RWPE1 (cell line): ENCODE measurements at regions not wholly inside any gene's neighbourhood (a gene's known extent, or its start where the extent isn't known, plus 50 kb on each side); places are given as distances from the start of the nearest gene placed in this dataset.

Experiments used
- CTCF ChIA-PET: fragments of 350-600 bp; sonication (Branson Sonifier 250); formaldehyde crosslinking; extraction: SDS; loops from one replicate; lab custom pipeline; 2021; lab: Yijun Ruan, JAX
- POLR2A ChIA-PET: fragments of 400-600 bp; formaldehyde crosslinking; extraction: SDS; loops from one replicate; lab custom pipeline; 2020; ENCODE audit warnings: antibody characterized with exemption; ENCODE audit not compliant: low non-redundant PET; lab: Yijun Ruan, JAX
- DNase-seq: peaks from one replicate; pipeline ENCODE4 v3.0.0; 2012; ENCODE audit warnings: low spot score
- H3K27ac ChIP-seq: fragments of 450-650 bp; 2 replicates; pipeline ENCODE4 v1.5.1; 2017
- TF ChIP-seq, protein P1 (sequence below): fragments of 450-650 bp; conservative IDR thresholded peaks from 2 replicates; pipeline ENCODE4 v1.5.1; 2017; ENCODE audit warnings: low read depth, mild to moderate bottlenecking

DNA sequence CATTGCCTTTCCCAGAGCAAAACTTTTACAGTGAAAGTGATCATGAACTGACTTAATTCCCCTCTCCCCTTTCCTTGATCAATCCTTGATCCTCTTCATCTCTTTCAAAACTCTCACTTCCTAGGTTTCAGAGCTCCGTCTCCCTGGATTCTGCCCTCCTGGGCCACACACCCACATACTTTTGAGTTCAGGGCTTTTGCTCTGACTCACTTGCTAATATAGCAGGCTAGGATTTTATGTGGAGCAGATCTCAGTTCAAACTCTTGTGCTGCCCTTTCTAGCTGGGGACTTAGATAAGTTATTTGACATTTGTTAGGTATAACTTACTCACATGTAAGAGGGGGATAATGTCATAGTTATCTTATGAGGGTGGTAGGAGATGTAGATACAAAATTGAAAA is 109.1 kb upstream of the MLIP start:
- no peak for DNase-seq
- POLR2A ChIA-PET = no interaction called here
- TF ChIP-seq, protein P1, sequence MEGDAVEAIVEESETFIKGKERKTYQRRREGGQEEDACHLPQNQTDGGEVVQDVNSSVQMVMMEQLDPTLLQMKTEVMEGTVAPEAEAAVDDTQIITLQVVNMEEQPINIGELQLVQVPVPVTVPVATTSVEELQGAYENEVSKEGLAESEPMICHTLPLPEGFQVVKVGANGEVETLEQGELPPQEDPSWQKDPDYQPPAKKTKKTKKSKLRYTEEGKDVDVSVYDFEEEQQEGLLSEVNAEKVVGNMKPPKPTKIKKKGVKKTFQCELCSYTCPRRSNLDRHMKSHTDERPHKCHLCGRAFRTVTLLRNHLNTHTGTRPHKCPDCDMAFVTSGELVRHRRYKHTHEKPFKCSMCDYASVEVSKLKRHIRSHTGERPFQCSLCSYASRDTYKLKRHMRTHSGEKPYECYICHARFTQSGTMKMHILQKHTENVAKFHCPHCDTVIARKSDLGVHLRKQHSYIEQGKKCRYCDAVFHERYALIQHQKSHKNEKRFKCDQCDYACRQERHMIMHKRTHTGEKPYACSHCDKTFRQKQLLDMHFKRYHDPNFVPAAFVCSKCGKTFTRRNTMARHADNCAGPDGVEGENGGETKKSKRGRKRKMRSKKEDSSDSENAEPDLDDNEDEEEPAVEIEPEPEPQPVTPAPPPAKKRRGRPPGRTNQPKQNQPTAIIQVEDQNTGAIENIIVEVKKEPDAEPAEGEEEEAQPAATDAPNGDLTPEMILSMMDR = no peak
- CTCF ChIA-PET = no interaction called here
- H3K27ac ChIP-seq = no peak overlapping the region

DNA sequence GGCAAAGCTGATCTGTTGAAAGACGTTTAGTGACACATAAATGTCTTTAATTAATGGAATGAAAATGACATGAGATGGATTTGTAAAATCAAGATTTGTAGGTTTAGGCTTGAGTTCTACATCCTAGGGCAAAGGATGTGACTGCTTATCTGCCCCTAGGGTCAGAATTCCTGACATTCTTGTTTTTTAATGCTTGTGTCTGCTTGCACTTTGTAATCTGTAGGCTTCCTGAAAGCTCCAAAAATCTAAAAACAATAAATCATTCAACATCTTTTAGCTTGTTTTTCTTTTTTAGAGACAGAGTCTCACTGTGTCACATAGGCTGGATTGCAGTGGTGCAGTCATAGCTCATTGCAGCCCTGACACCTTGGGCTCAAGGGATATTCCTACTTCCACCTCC is 107.9 kb upstream of the MLIP start:
- POLR2A ChIA-PET = no interaction called here
- TF ChIP-seq, protein P1 = no peak
- H3K27ac ChIP-seq = no peak overlapping the region
- CTCF ChIA-PET = interaction anchor here (0.6 kb wide), 1 partner anchor 173 kb away, joined by 3 read pairs; no protein-coding TSS in a partner anchor
- DNase-seq = peak; percentile 22

DNA sequence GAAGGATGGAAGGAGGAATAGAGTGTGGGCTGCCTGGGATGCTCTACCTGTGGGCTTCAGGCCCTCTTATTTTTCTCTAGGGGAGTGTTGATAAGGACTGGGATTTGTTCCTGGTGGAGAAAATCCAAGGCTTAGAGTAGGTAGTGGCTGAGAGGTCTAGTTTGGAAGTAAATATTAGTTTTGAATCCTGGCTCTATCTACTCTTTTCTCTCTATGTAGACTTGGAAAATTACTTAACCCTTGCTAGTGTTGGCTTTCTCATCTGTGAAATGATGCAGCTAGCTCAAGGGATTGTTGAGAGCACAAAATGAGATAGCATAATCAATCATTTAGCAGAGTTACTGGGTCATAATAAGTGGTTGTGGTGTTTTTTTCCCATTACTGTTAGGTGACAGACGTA is 102.7 kb upstream of the MLIP start:
- H3K27ac ChIP-seq = no peak overlapping the region
- TF ChIP-seq, protein P1 = no peak
- CTCF ChIA-PET = no interaction called here
- POLR2A ChIA-PET = no interaction called here
- no peak for DNase-seq

DNA sequence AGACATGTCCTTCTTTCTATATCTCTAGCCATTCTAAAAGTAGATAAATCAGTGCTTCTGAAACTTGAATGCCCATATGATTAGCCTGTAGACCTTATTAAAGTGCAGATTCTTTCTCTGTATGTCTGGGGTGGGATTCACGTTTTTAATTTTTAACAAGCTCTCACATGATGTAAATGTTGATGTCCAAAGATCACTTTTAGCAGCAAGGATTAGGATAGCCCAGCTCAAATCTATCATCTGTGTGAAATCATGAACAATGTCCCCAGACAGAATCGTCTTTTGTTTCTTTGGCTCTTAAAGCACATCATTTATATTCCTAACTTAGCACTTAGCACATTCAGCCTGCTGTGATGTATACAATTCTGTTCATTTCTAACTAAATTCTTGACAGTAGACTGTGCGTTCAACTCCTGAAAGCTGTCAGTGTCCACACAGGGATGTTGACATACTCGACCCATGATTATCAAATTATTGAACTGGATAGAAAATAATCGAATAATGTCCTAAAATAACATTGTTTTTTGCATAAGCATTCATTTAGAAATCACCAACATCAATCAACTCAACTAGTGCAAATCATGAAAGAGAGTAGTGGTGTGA is 102.1 kb upstream of the MLIP start:
- ChIA-PET CTCF (no interaction called here), POLR2A (no interaction called here)
- TF ChIP-seq, protein P1 = no peak
- H3K27ac ChIP-seq = no peak overlapping the region
- no peak for DNase-seq

DNA sequence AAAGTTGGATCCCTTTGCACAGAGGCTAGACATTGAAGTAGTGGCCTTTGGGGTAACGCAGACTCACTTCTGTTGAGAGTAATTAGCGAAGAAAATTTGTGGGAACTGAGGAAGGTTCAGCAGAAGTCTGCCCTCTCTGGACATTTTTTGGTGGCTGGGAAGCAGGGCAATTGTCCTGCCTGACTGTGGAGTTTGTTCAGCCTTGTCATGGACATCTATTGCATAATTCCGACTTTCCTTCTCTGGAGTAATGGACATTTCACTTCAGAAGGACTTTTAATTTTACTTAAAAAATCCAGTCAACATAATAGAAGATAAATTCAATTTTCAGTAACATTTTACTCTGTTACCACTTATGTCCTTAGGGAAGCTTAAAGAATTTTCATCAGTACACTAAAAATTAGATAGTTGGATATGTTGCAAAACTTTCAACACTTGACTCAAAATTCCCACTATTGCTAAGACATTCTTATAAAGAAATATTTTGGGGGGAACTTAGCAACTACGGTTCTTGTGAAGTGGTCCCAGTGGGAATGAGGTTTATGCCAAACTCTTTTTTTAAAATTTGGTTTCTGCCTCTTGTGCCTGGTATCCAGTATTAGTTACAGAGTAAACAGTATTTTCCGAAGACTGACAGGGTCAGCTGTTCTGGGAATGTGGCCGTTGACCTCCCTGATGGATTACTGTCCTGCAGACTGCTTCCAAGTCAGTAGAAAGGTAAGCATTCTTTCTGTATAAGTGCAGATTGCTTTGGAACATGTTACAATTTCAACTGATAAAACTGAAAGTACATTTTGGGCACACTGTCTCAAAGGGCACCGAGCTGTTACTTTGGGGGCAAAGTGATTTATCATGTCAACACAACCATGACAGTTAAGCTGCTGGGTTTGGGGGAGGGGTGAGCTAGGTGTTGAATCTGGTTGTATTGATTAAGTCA is 100.6 kb upstream of the MLIP start:
- ChIA-PET CTCF (interaction anchor here (0.7 kb wide), 3 partner anchors 172 to 352 kb away, joined by 3 to 4 read pairs (median 3); no protein-coding TSS in a partner anchor), POLR2A (no interaction called here)
- H3K27ac ChIP-seq = no peak overlapping the region
- no peak for DNase-seq
- TF ChIP-seq, protein P1 = no peak

DNA sequence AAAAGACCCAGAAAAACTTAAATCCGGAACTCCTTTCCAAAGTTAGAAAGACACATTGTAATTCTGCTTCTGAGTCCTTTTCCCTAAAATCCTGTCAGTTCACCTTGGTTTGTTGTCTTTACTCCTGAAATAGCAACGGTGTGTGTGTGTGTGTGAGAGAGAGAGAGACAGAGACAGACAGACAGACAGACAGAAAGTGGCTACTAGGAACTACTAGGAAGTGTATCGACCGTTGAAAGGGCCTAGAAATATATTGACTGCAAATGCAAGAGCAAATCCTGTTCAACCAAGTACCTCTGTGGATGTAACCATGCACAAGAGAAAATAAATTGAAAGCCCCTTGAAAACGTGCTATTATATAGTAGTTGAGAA is 100.0 kb upstream of the MLIP start:
- no peak overlapping the region for H3K27ac ChIP-seq
- POLR2A ChIA-PET = no interaction called here
- DNase-seq = no peak
- CTCF ChIA-PET = interaction anchor here (0.7 kb wide), 2 partner anchors 293 to 351 kb away, joined by 3 read pairs; no protein-coding TSS in a partner anchor
- TF ChIP-seq, protein P1 = no peak
